SU-DHL-6 (cell line): ENCODE measurements at regions not wholly inside any gene's neighbourhood (a gene's known extent, or its start where the extent isn't known, plus 50 kb on each side); places are given as distances from the start of the nearest gene placed in this dataset.
"Not testable (repeated sequence)": the region's sequence is repeated elsewhere in the genome, so short reads cannot be mapped to it uniquely, and the experiment has no call there.

ENCODE experiments used
- H2AFZ ChIP-seq: fragments of 200-600 bp; sonication (generic); 2 replicates; pipeline ENCODE4 v1.6.1; 2014; ENCODE audit warnings: low read depth, mild to moderate bottlenecking, moderate library complexity, mixed read lengths, antibody characterized with exemption, low read length; ENCODE audit not compliant: severe bottlenecking
- H3F3A ChIP-seq: fragments of 200-600 bp; shearing (Covaris generic); 2 replicates; pipeline ENCODE4 v1.6.0; 2016; ENCODE audit warnings: antibody characterized with exemption, mild to moderate bottlenecking; ENCODE audit not compliant: insufficient read depth
- H3K27ac ChIP-seq: fragments of 200-600 bp; sonication (generic); 2 replicates; pipeline ENCODE4 v1.5.1; 2016; ENCODE audit warnings: low read depth, mild to moderate bottlenecking, low read length, moderate library complexity, mixed read lengths
- H3K27me3 ChIP-seq: fragments of 200-600 bp; sonication (generic), shearing (Covaris generic); 2 replicates; pipeline ENCODE4 v1.6.0; 2014; ENCODE audit warnings: mild to moderate bottlenecking, low read length
- H3K36me3 ChIP-seq: fragments of 200-600 bp; sonication (generic); 2 replicates; pipeline ENCODE4 v1.6.1; 2014; ENCODE audit warnings: mild to moderate bottlenecking, low read length, mixed read lengths
- H3K4me2 ChIP-seq: fragments of 300-600, 200-600 bp; shearing (Covaris generic), sonication (generic); 2 replicates; pipeline ENCODE4 v1.6.0; 2014; ENCODE audit warnings: low read length, low read depth, mild to moderate bottlenecking; ENCODE audit not compliant: poor library complexity, severe bottlenecking
- H3K4me3 ChIP-seq: fragments of 200-600 bp; sonication (generic); 2 replicates; pipeline ENCODE4 v1.5.1; 2014; ENCODE audit warnings: antibody characterized with exemption, low read length, mild to moderate bottlenecking, mixed read lengths; ENCODE audit not compliant: insufficient read depth, poor library complexity, severe bottlenecking
- H3K79me2 ChIP-seq: fragments of 200-600 bp; sonication (generic); 2 replicates; pipeline ENCODE4 v1.6.1; 2014; ENCODE audit warnings: mild to moderate bottlenecking, low read length, moderate library complexity; ENCODE audit not compliant: insufficient read depth
- H3K9ac ChIP-seq: fragments of 200-600 bp; sonication (generic); 2 replicates; pipeline ENCODE4 v1.7.0; 2014; ENCODE audit warnings: mild to moderate bottlenecking, low read length
- H3K9me2 ChIP-seq: fragments of 200-600 bp; sonication (generic); replicated peaks from 2 replicates; pipeline ENCODE4 v1.6.1; 2014; ENCODE audit warnings: low read length; ENCODE audit not compliant: insufficient read depth
- H3K9me3 ChIP-seq: fragments of 200-600 bp; sonication (generic); 2 replicates; pipeline ENCODE4 v1.6.1; 2014; ENCODE audit warnings: low read length, mixed read lengths; ENCODE audit not compliant: insufficient read depth
- H4K20me1 ChIP-seq: fragments of 200-600 bp; sonication (generic); 2 replicates; pipeline ENCODE4 v1.6.1; 2014; ENCODE audit warnings: low read depth, mild to moderate bottlenecking, antibody characterized with exemption, low read length, moderate library complexity, mixed read lengths
- EZH2phosphoT487 ChIP-seq: fragments of 200-600 bp; sonication (generic), shearing (Covaris generic); conservative IDR thresholded peaks from 2 replicates; pipeline ENCODE4 v1.6.1; 2018; ENCODE audit warnings: mild to moderate bottlenecking, antibody characterized with exemption, low read length, moderate library complexity, mixed read lengths
- TF ChIP-seq, protein P1 (sequence below): fragments of 200-600 bp; sonication (generic); IDR thresholded peaks from one replicate; pipeline ENCODE4 v1.5.1; 2017; ENCODE audit warnings: antibody characterized with exemption, mild to moderate bottlenecking, low read length, moderate library complexity; ENCODE audit not compliant: insufficient read depth, poor library complexity, severe bottlenecking

DNA sequence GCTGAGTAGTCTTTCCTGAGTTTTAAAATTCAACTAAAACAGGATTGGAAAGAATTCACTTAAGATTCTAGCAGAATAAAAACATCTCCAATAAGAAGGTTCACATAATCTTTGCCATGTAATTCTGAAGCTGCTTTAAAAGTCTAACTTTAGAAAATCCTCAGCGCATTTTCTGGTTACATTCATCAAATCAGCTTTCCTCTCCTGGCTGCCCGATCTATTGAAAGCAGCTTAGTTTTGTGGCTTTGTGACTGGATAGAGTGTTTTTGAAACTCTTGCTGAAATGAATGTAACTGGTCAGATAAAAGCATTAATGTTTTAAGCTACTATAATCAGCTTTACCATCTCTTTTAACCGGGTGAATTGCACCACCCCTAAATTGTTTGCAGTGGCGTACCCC lies 66.8 kb downstream of the DOP1B start:
- no peaks in the 10 kb centered on the region for H3K9me2 ChIP-seq
- H3K4me2 ChIP-seq: no peak overlapping the region
- no peak overlapping the region for H3K4me3 ChIP-seq
- no peaks in the 10 kb centered on the region for H4K20me1 ChIP-seq
- H3K79me2 ChIP-seq: no peaks in the 10 kb centered on the region
- TF ChIP-seq, protein P1, sequence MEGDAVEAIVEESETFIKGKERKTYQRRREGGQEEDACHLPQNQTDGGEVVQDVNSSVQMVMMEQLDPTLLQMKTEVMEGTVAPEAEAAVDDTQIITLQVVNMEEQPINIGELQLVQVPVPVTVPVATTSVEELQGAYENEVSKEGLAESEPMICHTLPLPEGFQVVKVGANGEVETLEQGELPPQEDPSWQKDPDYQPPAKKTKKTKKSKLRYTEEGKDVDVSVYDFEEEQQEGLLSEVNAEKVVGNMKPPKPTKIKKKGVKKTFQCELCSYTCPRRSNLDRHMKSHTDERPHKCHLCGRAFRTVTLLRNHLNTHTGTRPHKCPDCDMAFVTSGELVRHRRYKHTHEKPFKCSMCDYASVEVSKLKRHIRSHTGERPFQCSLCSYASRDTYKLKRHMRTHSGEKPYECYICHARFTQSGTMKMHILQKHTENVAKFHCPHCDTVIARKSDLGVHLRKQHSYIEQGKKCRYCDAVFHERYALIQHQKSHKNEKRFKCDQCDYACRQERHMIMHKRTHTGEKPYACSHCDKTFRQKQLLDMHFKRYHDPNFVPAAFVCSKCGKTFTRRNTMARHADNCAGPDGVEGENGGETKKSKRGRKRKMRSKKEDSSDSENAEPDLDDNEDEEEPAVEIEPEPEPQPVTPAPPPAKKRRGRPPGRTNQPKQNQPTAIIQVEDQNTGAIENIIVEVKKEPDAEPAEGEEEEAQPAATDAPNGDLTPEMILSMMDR: no peak
- TF ChIP-seq EZH2phosphoT487: no peak
- no peaks in the 10 kb centered on the region for H3F3A ChIP-seq
- H3K9me3 ChIP-seq: no peaks in the 10 kb centered on the region
- H3K36me3 ChIP-seq: no peaks in the 10 kb centered on the region
- H3K27me3 ChIP-seq: no peaks in the 10 kb centered on the region
- no peak overlapping the region for H3K9ac ChIP-seq
- H2AFZ ChIP-seq: no peak overlapping the region
- H3K27ac ChIP-seq: no peak overlapping the region

DNA sequence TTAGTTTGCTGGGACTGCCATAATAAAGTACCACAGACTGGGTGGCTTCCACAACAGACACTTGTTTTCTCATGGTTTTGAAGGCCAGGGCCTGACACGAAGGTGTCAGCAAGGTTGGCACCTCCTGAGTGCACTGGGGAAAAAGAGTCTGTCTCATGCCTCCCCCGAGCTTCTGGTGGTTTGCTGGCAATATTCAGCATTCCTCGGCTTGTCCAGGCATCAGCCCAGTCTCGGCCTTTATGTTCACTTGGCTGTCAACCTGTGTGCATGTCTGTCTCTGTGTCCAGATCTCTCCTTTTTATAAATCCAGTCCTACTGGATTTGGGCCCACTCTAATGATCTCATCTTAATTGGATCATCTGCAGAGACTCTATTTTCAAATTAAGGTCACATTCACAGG lies 72.6 kb downstream of the DOP1B start:
- H4K20me1 ChIP-seq: no peaks in the 10 kb centered on the region
- no peak overlapping the region for H3K9ac ChIP-seq
- no peaks in the 10 kb centered on the region for H3F3A ChIP-seq
- H3K9me3 ChIP-seq: no peaks in the 10 kb centered on the region
- H3K36me3 ChIP-seq: no peaks in the 10 kb centered on the region
- H3K4me3 ChIP-seq: no peak overlapping the region
- no peaks in the 10 kb centered on the region for H3K27me3 ChIP-seq
- H3K4me2 ChIP-seq: no peak overlapping the region
- no peaks in the 10 kb centered on the region for H3K79me2 ChIP-seq
- H2AFZ ChIP-seq: no peak overlapping the region
- H3K9me2 ChIP-seq: no peaks in the 10 kb centered on the region
- H3K27ac ChIP-seq: no peak overlapping the region
- TF ChIP-seq, protein P1: no peak
- TF ChIP-seq EZH2phosphoT487: no peak

DNA sequence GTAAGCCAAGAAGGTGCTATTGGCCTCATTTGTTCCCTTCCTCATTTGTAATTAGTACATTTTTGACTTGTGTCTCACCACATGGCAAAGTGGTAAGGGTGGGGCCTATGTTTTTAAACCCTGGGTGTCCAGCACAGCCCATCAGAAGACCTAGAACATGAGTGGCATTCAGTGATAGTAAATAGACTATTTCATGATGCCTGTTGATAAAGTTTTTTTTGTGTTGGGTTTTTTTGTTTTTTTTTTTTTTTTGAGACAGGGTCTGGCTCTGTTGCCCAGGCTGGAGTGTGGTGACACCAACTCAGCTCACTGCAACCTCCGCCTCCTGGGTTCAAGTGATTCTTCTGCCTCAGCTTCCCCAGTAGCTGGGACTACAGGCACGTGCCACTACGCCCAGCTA lies 74.8 kb downstream of the DOP1B start:
- not testable (repeated sequence) for H2AFZ ChIP-seq, H3K27ac ChIP-seq, H4K20me1 ChIP-seq, H3K9me3 ChIP-seq, H3K4me2 ChIP-seq, H3F3A ChIP-seq, H3K4me3 ChIP-seq, H3K9ac ChIP-seq, H3K9me2 ChIP-seq, H3K36me3 ChIP-seq, H3K79me2 ChIP-seq, H3K27me3 ChIP-seq

DNA sequence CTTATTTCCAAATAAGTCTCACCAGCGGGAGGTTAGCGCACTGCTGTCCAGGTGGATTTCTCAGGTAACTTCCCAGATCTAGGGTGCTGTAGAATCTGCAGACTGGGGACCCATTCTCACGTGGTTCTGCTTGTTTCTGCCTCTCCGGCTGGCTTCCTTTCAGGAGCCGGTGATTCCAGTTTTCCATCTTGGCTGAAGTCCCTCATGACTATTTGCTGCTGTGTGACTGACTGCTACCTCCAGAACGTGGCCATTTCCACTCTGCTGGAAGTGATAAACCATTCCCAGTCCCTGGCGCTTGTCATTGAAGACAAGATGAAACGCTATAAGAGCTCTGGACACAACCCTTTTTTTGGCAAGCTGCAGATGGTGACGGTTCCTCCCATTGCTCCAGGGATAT lies 76.0 kb downstream of the DOP1B start:
- no peaks in the 10 kb centered on the region for H3K36me3 ChIP-seq
- H2AFZ ChIP-seq: no peak overlapping the region
- no peak overlapping the region for H3K4me2 ChIP-seq
- H3K79me2 ChIP-seq: no peaks in the 10 kb centered on the region
- no peaks in the 10 kb centered on the region for H3K9me3 ChIP-seq
- no peak overlapping the region for H3K27ac ChIP-seq
- TF ChIP-seq EZH2phosphoT487: no peak
- TF ChIP-seq, protein P1: no peak
- H3F3A ChIP-seq: no peaks in the 10 kb centered on the region
- no peaks in the 10 kb centered on the region for H3K9me2 ChIP-seq
- no peak overlapping the region for H3K9ac ChIP-seq
- H3K27me3 ChIP-seq: no peaks in the 10 kb centered on the region
- H4K20me1 ChIP-seq: no peaks in the 10 kb centered on the region
- no peak overlapping the region for H3K4me3 ChIP-seq
